22Rv1 (cell line): ENCODE measurements at regions not wholly inside any gene's neighbourhood (a gene's known extent, or its start where the extent isn't known, plus 50 kb on each side); places are given as distances from the start of the nearest gene placed in this dataset.

Experiments used
- H3K27ac ChIP-seq: fragments of 450-650 bp; 2 replicates; pipeline ENCODE4 v1.5.1; 2017
- ZFX ChIP-seq: fragments of 450-650 bp; IDR thresholded peaks from 2 replicates; pipeline ENCODE4 v1.6.1; 2017; ENCODE audit warnings: antibody characterized with exemption, borderline replicate concordance
- TF ChIP-seq, protein P1 (sequence below): fragments of 450-650 bp; IDR thresholded peaks from 2 replicates; pipeline ENCODE4 v1.5.1; 2017; ENCODE audit warnings: mild to moderate bottlenecking

DNA sequence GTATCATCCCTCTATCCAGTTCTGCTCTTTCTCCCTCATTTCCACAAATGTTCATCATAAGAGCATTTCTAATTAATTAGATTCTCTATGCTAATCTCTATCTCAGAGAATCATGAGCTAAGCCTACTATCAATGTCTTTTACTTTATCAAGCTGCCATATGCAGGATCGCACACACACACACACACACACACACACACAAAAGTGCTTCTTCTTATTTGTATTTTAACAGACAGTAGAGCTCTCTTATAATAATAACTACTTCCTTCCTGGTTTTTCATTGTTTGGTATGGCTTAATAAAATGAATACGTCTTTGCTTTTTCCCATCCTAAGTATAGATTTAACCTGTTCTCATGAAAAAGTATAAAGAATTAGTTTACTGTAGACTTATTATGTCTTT lies 170.2 kb downstream of the HAO1 start:
- no peak overlapping the region for H3K27ac ChIP-seq
- TF ChIP-seq, protein P1, sequence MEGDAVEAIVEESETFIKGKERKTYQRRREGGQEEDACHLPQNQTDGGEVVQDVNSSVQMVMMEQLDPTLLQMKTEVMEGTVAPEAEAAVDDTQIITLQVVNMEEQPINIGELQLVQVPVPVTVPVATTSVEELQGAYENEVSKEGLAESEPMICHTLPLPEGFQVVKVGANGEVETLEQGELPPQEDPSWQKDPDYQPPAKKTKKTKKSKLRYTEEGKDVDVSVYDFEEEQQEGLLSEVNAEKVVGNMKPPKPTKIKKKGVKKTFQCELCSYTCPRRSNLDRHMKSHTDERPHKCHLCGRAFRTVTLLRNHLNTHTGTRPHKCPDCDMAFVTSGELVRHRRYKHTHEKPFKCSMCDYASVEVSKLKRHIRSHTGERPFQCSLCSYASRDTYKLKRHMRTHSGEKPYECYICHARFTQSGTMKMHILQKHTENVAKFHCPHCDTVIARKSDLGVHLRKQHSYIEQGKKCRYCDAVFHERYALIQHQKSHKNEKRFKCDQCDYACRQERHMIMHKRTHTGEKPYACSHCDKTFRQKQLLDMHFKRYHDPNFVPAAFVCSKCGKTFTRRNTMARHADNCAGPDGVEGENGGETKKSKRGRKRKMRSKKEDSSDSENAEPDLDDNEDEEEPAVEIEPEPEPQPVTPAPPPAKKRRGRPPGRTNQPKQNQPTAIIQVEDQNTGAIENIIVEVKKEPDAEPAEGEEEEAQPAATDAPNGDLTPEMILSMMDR, result no peak
- TF ChIP-seq ZFX, result no peak

DNA sequence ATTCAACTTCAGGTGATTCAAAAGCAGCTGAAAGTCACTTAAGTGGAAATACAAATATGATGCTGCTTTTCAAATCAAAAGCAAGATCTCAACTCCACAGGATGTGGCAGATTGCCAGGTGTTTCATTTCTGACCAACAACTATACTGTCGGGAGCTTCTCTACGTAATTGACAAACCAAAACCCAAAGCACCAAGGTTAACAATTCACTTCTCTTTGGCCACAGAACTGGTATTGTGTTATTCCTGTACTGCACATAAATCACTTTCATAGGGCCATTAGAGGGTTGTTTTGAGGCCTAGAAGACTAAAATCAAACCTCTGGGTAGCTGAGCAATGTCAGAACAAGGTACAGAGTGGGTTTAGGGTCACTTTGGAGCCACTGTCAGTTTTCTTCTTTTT lies 169.7 kb downstream of the HAO1 start:
- TF ChIP-seq ZFX, result no peak
- TF ChIP-seq, protein P1, result no peak

DNA sequence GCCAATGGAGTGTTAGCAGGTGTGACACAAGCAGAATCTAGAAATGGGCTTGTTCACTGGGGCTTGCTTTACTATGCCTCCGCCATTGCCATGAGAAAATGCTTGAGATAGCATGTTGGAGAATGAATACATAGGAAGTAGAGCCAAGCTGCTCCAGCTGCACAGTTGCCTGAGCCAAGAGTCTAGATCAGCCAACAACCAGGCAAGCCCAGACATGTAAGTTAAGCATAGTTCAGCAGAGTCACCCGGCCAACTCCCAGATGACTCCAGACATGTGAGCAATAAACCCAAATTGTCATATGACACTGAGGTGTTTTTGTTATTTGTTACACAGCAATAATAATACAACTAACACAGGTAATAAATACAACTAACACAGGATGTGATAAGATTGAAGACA lies 167.9 kb downstream of the HAO1 start:
- no peak overlapping the region for H3K27ac ChIP-seq
- no peak for TF ChIP-seq ZFX
- TF ChIP-seq, protein P1, result no peak

More for the DNA sequence above, 169.7 kb downstream of the HAO1 start:
- H3K27ac ChIP-seq, result no peak overlapping the region

DNA sequence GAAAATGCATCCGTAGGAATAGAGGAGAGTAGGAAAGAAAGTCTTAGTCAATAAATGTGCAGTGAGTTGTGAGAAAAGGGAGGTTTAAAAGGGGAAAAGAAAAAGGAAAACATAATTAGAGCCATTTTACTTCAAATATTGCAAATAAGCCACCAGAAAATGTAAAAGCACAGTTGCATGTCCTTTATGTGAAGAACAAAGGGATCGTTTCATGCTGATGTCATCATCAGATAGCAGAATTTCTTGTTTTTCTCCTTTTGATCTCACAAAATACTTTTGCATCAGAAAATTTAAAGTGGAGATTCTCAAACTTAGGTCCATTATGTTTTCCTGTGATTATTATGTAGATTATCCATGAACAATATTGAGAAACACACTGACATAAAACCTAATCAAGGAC lies 166.7 kb downstream of the HAO1 start:
- no peak overlapping the region for H3K27ac ChIP-seq
- TF ChIP-seq, protein P1, result no peak
- TF ChIP-seq ZFX, result no peak

DNA sequence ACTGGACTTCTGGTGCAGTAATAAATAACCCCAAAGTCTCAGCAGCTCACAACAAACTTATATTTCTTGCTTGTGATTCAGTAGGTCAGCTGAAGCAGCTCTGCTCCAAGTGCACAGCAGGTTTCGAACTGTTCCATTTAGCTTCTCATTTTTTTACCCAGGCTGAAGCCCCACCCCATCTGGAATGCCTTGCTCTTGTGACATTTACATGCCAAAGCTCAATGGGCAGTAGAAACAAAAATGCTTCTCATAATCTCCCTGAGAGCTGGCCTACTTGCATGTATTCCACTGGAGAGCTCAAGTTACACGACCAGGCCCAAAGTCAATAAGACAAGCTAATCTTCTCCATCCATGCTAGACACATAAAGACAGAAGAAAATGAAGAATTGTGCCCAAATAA lies 165.2 kb downstream of the HAO1 start:
- no peak for TF ChIP-seq ZFX
- TF ChIP-seq, protein P1, result no peak
- H3K27ac ChIP-seq, result no peak overlapping the region

DNA sequence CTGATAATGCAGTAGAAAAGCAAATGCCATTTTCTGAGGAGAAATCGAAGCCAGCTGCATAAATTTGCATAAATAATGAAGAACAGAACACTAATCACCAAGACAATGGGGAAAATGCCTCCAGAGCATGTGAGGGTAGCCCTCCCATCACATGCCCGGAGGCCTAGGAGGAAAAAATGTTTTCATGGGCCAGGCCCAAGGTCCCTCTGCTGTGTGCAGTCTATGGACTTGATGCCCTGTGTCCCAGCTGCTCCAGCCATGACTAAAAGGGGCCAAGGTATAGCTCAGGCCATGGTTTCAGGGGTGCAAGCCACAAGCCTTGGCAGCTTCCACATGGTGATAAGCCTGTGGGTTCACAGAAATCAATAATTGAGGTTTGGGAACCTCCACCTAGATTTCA lies 164.1 kb downstream of the HAO1 start:
- no peak overlapping the region for H3K27ac ChIP-seq
- TF ChIP-seq ZFX, result no peak
- TF ChIP-seq, protein P1, result no peak

DNA sequence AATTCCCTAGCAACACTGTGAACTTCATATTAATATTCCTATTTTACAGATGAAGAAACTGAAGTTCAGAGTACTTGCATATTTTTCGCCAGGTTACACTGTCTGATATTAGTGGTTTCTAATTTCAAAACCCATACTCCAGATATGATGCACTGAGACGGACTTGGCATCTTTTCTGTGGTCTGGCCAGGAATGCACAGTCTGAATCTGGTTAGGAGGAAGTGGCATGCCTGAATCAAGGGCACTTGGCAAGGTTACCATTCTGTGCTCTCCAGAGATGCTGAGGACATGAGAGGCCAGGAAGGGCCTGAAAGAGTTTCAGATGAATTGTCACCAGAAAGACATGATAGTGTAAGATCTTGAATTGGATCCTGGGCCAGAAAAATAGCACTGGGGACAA lies 150.1 kb downstream of the HAO1 start:
- no peak for TF ChIP-seq ZFX
- no peak overlapping the region for H3K27ac ChIP-seq

DNA sequence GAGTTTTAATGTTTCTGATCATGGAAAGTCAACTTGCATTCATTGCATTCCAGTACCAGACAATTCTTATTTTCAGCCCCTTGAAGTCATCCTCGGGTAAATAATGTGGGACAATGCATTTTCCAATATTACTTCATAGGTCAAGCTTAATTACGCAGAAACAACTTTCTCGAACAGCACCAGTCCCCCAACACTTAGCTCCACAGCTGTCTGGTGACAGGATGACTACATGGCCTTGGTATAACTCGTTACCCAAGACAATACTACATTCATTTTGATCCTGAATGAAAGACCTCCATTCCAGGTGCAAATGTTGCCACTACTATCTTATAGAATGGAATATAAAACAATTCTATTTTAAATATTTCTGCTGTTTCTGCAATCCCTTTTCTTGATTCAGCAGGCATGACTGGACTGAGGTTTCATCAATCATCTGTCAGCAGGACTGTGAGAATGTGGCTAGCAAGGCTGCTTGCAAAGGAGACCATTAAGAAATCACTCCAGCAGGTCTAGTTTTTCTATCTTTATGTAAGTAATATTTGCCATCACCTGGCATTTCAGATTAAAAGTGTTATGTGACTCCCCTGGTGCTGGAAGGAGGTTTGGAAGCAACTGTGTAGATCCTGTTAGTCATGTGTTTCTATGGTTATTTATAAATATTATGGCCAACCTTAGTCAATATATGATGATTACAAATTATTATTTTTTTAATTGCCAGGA lies 147.9 kb downstream of the HAO1 start:
- no peak overlapping the region for H3K27ac ChIP-seq
- TF ChIP-seq ZFX, result no peak
- TF ChIP-seq, protein P1, result no peak
